IMR-90 (cell line): ENCODE measurements at regions not wholly inside any gene's neighbourhood (a gene's known extent, or its start where the extent isn't known, plus 50 kb on each side); places are given as distances from the start of the nearest gene placed in this dataset.

Experiments used
- ATAC-seq: fragments of 200-7000 bp; cut with Tn5 transposase; 2 replicates; pipeline ENCODE4 v1.9.1; 2020; ENCODE audit warnings: low read depth, mild to moderate bottlenecking, moderate library complexity
- BruUV-seq: library from RNA; stranded (reverse); fragments of 400-500 nt; replicated peaks from 2 replicates; lab custom pipeline; 2021; lab: Mats Ljungman, UMichigan
- CTCF ChIA-PET: fragments of 300-600 bp; formaldehyde crosslinking; extraction: SDS; loops from one replicate; lab custom pipeline; 2021; ENCODE audit warnings: antibody characterized with exemption; lab: Yijun Ruan, JAX
- POLR2A ChIA-PET: fragments of 300-600 bp; sonication (Branson Sonifier 250); formaldehyde crosslinking; loops from one replicate; lab custom pipeline; 2022; ENCODE audit warnings: antibody characterized with exemption; ENCODE audit not compliant: unreplicated experiment; lab: Charles Lee
- DNase-seq: peaks from one replicate; pipeline ENCODE4 v3.0.0; 2013
- H2AFZ ChIP-seq: replicated peaks from 2 replicates; pipeline ENCODE3; 2013; ENCODE audit warnings: low read length, mild to moderate bottlenecking; ENCODE audit not compliant: poor library complexity
- H2AK5ac ChIP-seq: 2 replicates; pipeline ENCODE4 v1.6.1; 2013; ENCODE audit warnings: low read depth, low read length, inconsistent platforms
- H2AK9ac ChIP-seq: replicated peaks from 2 replicates; pipeline ENCODE3; 2013; ENCODE audit warnings: mild to moderate bottlenecking, low read depth, low read length, moderate library complexity; ENCODE audit not compliant: poor library complexity
- H2BK120ac ChIP-seq: 2 replicates; pipeline ENCODE4 v1.6.1; 2013; ENCODE audit warnings: low read depth, low read length, inconsistent platforms
- H2BK15ac ChIP-seq: 3 replicates; pipeline ENCODE4 v1.6.1; 2013; ENCODE audit warnings: low read depth, low read length, inconsistent platforms
- H2BK20ac ChIP-seq: 2 replicates; pipeline ENCODE4 v1.6.1; 2013; ENCODE audit warnings: low read depth, mild to moderate bottlenecking, inconsistent platforms, low read length, moderate library complexity
- H2BK5ac ChIP-seq: 2 replicates; pipeline ENCODE4 v1.6.1; 2013; ENCODE audit warnings: mild to moderate bottlenecking, low read depth, low read length, inconsistent platforms; ENCODE audit not compliant: poor library complexity, severe bottlenecking
- H3K14ac ChIP-seq: replicated peaks from 2 replicates; pipeline ENCODE4 v1.6.1; 2013; ENCODE audit warnings: low read depth, low read length, inconsistent platforms
- H3K18ac ChIP-seq: 2 replicates; pipeline ENCODE4 v1.6.1; 2013; ENCODE audit warnings: low read depth, low read length, control low read depth
- H3K23ac ChIP-seq: 2 replicates; pipeline ENCODE4 v1.6.1; 2013; ENCODE audit warnings: low read depth, low read length, inconsistent platforms
- H3K27ac ChIP-seq: 2 replicates; pipeline ENCODE4 v1.5.1; 2013; ENCODE audit warnings: mild to moderate bottlenecking, control low read depth, low read length; ENCODE audit not compliant: insufficient read depth
- H3K27me3 ChIP-seq: 2 replicates; pipeline ENCODE4 v1.6.1; 2013; ENCODE audit warnings: low read length; ENCODE audit not compliant: control insufficient read depth, insufficient read depth
- H3K36me3 ChIP-seq: 2 replicates; pipeline ENCODE4 v1.6.1; 2013; ENCODE audit warnings: low read length, mixed read lengths; ENCODE audit not compliant: control insufficient read depth, insufficient read depth
- H3K4ac ChIP-seq: 2 replicates; pipeline ENCODE4 v1.6.1; 2013; ENCODE audit warnings: low read depth, low read length, inconsistent platforms
- H3K4me1 ChIP-seq: 2 replicates; pipeline ENCODE4 v1.6.1; 2013; ENCODE audit warnings: low read length, mixed read lengths; ENCODE audit not compliant: control insufficient read depth, insufficient read depth
- H3K4me2 ChIP-seq: 2 replicates; pipeline ENCODE4 v1.6.1; 2013; ENCODE audit warnings: low read depth, mild to moderate bottlenecking, control low read depth, low read length, moderate library complexity
- H3K4me3 ChIP-seq: 2 replicates; pipeline ENCODE4 v1.5.1; 2013; ENCODE audit warnings: low read depth, mild to moderate bottlenecking, control low read depth, low read length, moderate library complexity; ENCODE audit not compliant: insufficient read depth
- H3K56ac ChIP-seq: 2 replicates; pipeline ENCODE4 v1.6.1; 2013; ENCODE audit warnings: low read length, inconsistent platforms; ENCODE audit not compliant: insufficient read depth; ENCODE audit errors: extremely low read depth
- H3K79me1 ChIP-seq, 2 experiments: 2 replicates each; pipeline ENCODE4 v1.6.1; 2013; ENCODE audit warnings: low read length in 2 of 2, inconsistent platforms in 1 of 2, low read depth in 1 of 2
- H3K9ac ChIP-seq: 2 replicates; pipeline ENCODE4 v1.6.1; 2013; ENCODE audit warnings: low read depth, low read length, control low read depth
- H3K9me1 ChIP-seq: 2 replicates; pipeline ENCODE4 v1.6.1; 2013; ENCODE audit warnings: low read length, inconsistent platforms; ENCODE audit not compliant: insufficient read depth
- H3K9me3 ChIP-seq: 2 replicates; pipeline ENCODE4 v1.6.1; 2013; ENCODE audit warnings: low read length; ENCODE audit not compliant: control insufficient read depth, insufficient read depth
- H4K20me1 ChIP-seq: 2 replicates; pipeline ENCODE4 v1.6.1; 2013; ENCODE audit warnings: low read length, inconsistent platforms; ENCODE audit not compliant: insufficient read depth
- H4K5ac ChIP-seq: 2 replicates; pipeline ENCODE4 v1.6.1; 2013; ENCODE audit warnings: mild to moderate bottlenecking, low read depth, low read length, control low read depth
- H4K8ac ChIP-seq, 2 experiments: 2 replicates each; pipeline ENCODE4 v1.6.1; 2013; ENCODE audit warnings: low read depth in 2 of 2, low read length in 2 of 2, control low read depth in 1 of 2, inconsistent platforms in 1 of 2
- H4K91ac ChIP-seq: 2 replicates; pipeline ENCODE4 v1.6.1; 2013; ENCODE audit warnings: low read depth, low read length, inconsistent platforms; ENCODE audit not compliant: insufficient read depth
- BHLHE40 ChIP-seq: fragments of 150-350 bp; IDR thresholded peaks from 2 replicates; pipeline ENCODE4 v1.6.1; 2016; ENCODE audit warnings: mild to moderate bottlenecking, low read depth, low read length
- MAZ ChIP-seq: IDR thresholded peaks from 2 replicates; pipeline ENCODE4 v1.6.1; 2012; ENCODE audit warnings: low read depth, mild to moderate bottlenecking, low read length, improper control_type of control experiment, moderate library complexity, borderline replicate concordance
- MXI1 ChIP-seq: IDR thresholded peaks from 2 replicates; pipeline ENCODE4 v1.6.1; 2012; ENCODE audit warnings: low read depth, mild to moderate bottlenecking, low read length, moderate library complexity, borderline replicate concordance
- NFE2L2 ChIP-seq: fragments of 150-350 bp; IDR thresholded peaks from 2 replicates; pipeline ENCODE4 v1.6.1; 2016; ENCODE audit warnings: low read depth, mild to moderate bottlenecking, low read length
- POLR2A ChIP-seq: IDR thresholded peaks from 2 replicates; pipeline ENCODE4 v1.6.1; 2012; ENCODE audit warnings: mild to moderate bottlenecking, low read depth, low read length
- RCOR1 ChIP-seq: IDR thresholded peaks from 2 replicates; pipeline ENCODE4 v1.6.1; 2012; ENCODE audit warnings: mild to moderate bottlenecking, low read length, improper control_type of control experiment; ENCODE audit not compliant: insufficient replicate concordance
- SMC3 ChIP-seq: fragments of 150-350 bp; IDR thresholded peaks from 2 replicates; pipeline ENCODE4 v1.6.1; 2016; ENCODE audit warnings: low read depth, mild to moderate bottlenecking, antibody characterized with exemption, low read length, moderate library complexity
- WGBS, 2 experiments: methylation state at CpG; one replicate each; pipeline versions ENCODE4 v1.1.5 to v1.1.7; 2013; ENCODE audit warnings: missing lambda C conversion rate in 2 of 2; ENCODE audit not compliant: insufficient read length in 1 of 2; ENCODE audit errors: extremely low coverage in 2 of 2; 5-methylcytosine and 5-hydroxymethylcytosine counted together
- dilution Hi-C: fragments of 300-500 bp; cut with HindIII; formaldehyde crosslinking; loops from one replicate; pipeline ENCODE4 v1.14.3; 2018; ENCODE audit warnings: low sequenced_read_pairs; ENCODE audit not compliant: unreplicated experiment
- in situ Hi-C: fragments of 300-500 bp; cut with MboI; formaldehyde crosslinking; loops from 3 replicates; pipeline ENCODE4 v1.14.3; 2019; ENCODE audit warnings: low sequenced_read_pairs, inconsistent platforms, mixed read lengths
- intact Hi-C: fragments of 100-400 bp; cut with micrococcal nuclease; formaldehyde crosslinking; loops from 2 replicates; pipeline ENCODE4 v1.10.0; 2022

GRCh38 chr11:56855217-56855616, 106.7 kb upstream of the OR9G4 start:
- CTCF ChIA-PET: interaction anchor here (1.2 kb wide), 1 partner anchor 14 kb away, joined by 6 read pairs; no protein-coding TSS in a partner anchor
- TF ChIP-seq SMC3 (no peak), BHLHE40 (no peak), POLR2A (no peak), MXI1 (no peak), MAZ (no peak), NFE2L2 (no peak), RCOR1 (no peak)
- WGBS, 2 experiments: no CpG with 5 or more reads among the region's 2 CpGs
- no peak overlapping the region for H3K9ac ChIP-seq
- ATAC-seq: no peak
- H3K56ac ChIP-seq: no peak overlapping the region
- H3K4me1 ChIP-seq: no peaks in the 10 kb centered on the region
- no peak overlapping the region for H2AK5ac ChIP-seq
- no peak overlapping the region for H2BK20ac ChIP-seq
- no peak overlapping the region for H4K8ac ChIP-seq
- no TSS peak for BruUV-seq
- no peak overlapping the region for H4K5ac ChIP-seq
- no peaks in the 10 kb centered on the region for H3K9me3 ChIP-seq
- no peak overlapping the region for H2BK5ac ChIP-seq
- no peaks in the 10 kb centered on the region for H3K36me3 ChIP-seq
- intact Hi-C loops (no loop called here), in situ Hi-C loops (no loop called here), dilution Hi-C loops (no loop called here)
- H3K18ac ChIP-seq: no peak overlapping the region
- no peak overlapping the region for H2AK9ac ChIP-seq
- no peaks in the 10 kb centered on the region for H3K79me1 ChIP-seq
- no peaks in the 10 kb centered on the region for H4K20me1 ChIP-seq
- H3K27me3 ChIP-seq: no peaks in the 10 kb centered on the region
- no peaks in the 10 kb centered on the region for H3K9me1 ChIP-seq
- no peak overlapping the region for H3K27ac ChIP-seq
- H2BK120ac ChIP-seq: no peak overlapping the region
- H3K4me2 ChIP-seq: no peak overlapping the region
- no peak overlapping the region for H3K4ac ChIP-seq
- POLR2A ChIA-PET: no interaction called here
- no peak overlapping the region for H3K23ac ChIP-seq
- H2AFZ ChIP-seq: no peak overlapping the region
- H3K14ac ChIP-seq: no peak overlapping the region
- H3K4me3 ChIP-seq: no peak overlapping the region
- no peak overlapping the region for H4K91ac ChIP-seq
- no peak overlapping the region for H2BK15ac ChIP-seq
- no peak for DNase-seq
